ENCODE measurements at regions not wholly inside any gene's neighbourhood (a gene's known extent, or its start where the extent isn't known, plus 50 kb on each side); places are given as distances from the start of the nearest gene placed in this dataset.

- H3K27me3 ChIP-seq (ENCODE audit: control insufficient read depth in 4 of 4, insufficient read depth in 4 of 4, low read length in 3 of 4): no peaks in the 10 kb centered on the region
- no peak overlapping the region for H3K27ac ChIP-seq (ENCODE audit: low read depth in 1 of 2, low read length in 2 of 2)
- no peaks in the 10 kb centered on the region for H3K4me1 ChIP-seq (ENCODE audit: control insufficient read depth in 4 of 4, insufficient read depth in 4 of 4, low read length in 3 of 4)
- H3K9me3 ChIP-seq (ENCODE audit: control insufficient read depth in 4 of 4, low read length in 3 of 4): no peaks in the 10 kb centered on the region
- no peak for TF ChIP-seq FOXA2 (IDR thresholded peaks at IDR 0.05)
- no peak for TF ChIP-seq RXRA (IDR thresholded peaks at IDR 0.05)
- H3K4me3 ChIP-seq (ENCODE audit: low read depth in 1 of 3, low read length in 3 of 3): no peak overlapping the region
- DNase-seq (ENCODE audit: low spot score): no peak
- H3K36me3 ChIP-seq (ENCODE audit: control insufficient read depth in 4 of 4, insufficient read depth in 3 of 4, low read depth in 1 of 4, low read length in 3 of 4): no peaks in the 10 kb centered on the region
- 93% methylated on average over 6 of the region's 6 CpGs for WGBS
- no peak overlapping the region for H3K9ac ChIP-seq (ENCODE audit: low read depth in 1 of 2, low read length in 2 of 2)
Measured at GRCh38 chr20:53806683-53807401, 213.2 kb upstream of the ZNF217 start.

- Histone ChIP-seq H3K4me1 (ENCODE audit: control insufficient read depth in 4 of 4, insufficient read depth in 4 of 4, low read length in 3 of 4) (no peaks in the 10 kb centered on the region), H3K4me3 (ENCODE audit: low read depth in 1 of 3, low read length in 3 of 3) (no peak overlapping the region), H3K9me3 (ENCODE audit: control insufficient read depth in 4 of 4, low read length in 3 of 4) (no peaks in the 10 kb centered on the region), H3K9ac (ENCODE audit: low read depth in 1 of 2, low read length in 2 of 2) (no peak overlapping the region), H3K36me3 (ENCODE audit: control insufficient read depth in 4 of 4, insufficient read depth in 3 of 4, low read depth in 1 of 4, low read length in 3 of 4) (no peaks in the 10 kb centered on the region), H3K27me3 (ENCODE audit: control insufficient read depth in 4 of 4, insufficient read depth in 4 of 4, low read length in 3 of 4) (no peaks in the 10 kb centered on the region), H3K27ac (ENCODE audit: low read depth in 1 of 2, low read length in 2 of 2) (no peak overlapping the region)
- 86% methylated on average over 5 of the region's 5 CpGs for WGBS
- no peak for TF ChIP-seq GABPA (IDR thresholded peaks at IDR 0.05 in 1 of 2, conservative IDR thresholded peaks at IDR 0.05 in 1 of 2)
- TF ChIP-seq EGR1 (IDR thresholded peaks at IDR 0.05; ENCODE audit: low read depth in 2 of 2): no peak
- TF ChIP-seq YY1 (IDR thresholded peaks at IDR 0.05): no peak
- no peak for TF ChIP-seq RXRA (IDR thresholded peaks at IDR 0.05)
- no peak for TF ChIP-seq NR2F2 (IDR thresholded peaks at IDR 0.05)
- TF ChIP-seq REST (IDR thresholded peaks at IDR 0.05): no peak
- no peak for TF ChIP-seq ZBTB33 (IDR thresholded peaks at IDR 0.05)
- no peak for TF ChIP-seq HNF4A (conservative IDR thresholded peaks at IDR 0.05)
- no peak for TF ChIP-seq ATF3 (IDR thresholded peaks at IDR 0.05)
- no peak for TF ChIP-seq MAX (IDR thresholded peaks at IDR 0.05)
- TF ChIP-seq RAD21 (IDR thresholded peaks at IDR 0.05): no peak
- no peak for TF ChIP-seq FOXA2 (IDR thresholded peaks at IDR 0.05)
- TF ChIP-seq CTCF (IDR thresholded peaks at IDR 0.05; ENCODE audit: low read depth, low read length, missing input control): no peak
- TF ChIP-seq JUND (IDR thresholded peaks at IDR 0.05): no peak
- TF ChIP-seq HNF4G (IDR thresholded peaks at IDR 0.05): no peak
- TF ChIP-seq TAF1 (conservative IDR thresholded peaks at IDR 0.05): no peak
- TF ChIP-seq SP1 (IDR thresholded peaks at IDR 0.05): no peak
- no peak for TF ChIP-seq FOXA1 (IDR thresholded peaks at IDR 0.05)
- DNase-seq (ENCODE audit: low spot score): no peak
Measured at GRCh38 chr20:53805895-53806384, 212.3 kb upstream of the ZNF217 start.

All from liver (tissue), 8 donors.